Astrocyte of the cerebellum (primary cell): ENCODE measurements at regions not wholly inside any gene's neighbourhood (a gene's known extent, or its start where the extent isn't known, plus 50 kb on each side); places are given as distances from the start of the nearest gene placed in this dataset.

Experiments
- DNase-seq: peaks from one replicate; pipeline ENCODE4 v3.0.0-alpha.2; 2011; ENCODE audit warnings: low read depth
- H3K4me3 ChIP-seq: 2 replicates; pipeline ENCODE4 v1.5.1; 2011; ENCODE audit warnings: mild to moderate bottlenecking, low read depth, low read length, moderate library complexity
- in situ Hi-C: cut with HindIII; loops from 2 replicates; pipeline ENCODE4 v1.10.0; 2017; ENCODE audit warnings: low sequenced_read_pairs
- TF ChIP-seq, protein P1 (sequence below): IDR thresholded peaks from 2 replicates; pipeline ENCODE4 v1.5.1; 2012; ENCODE audit warnings: low read length, low read depth, moderate library complexity, mild to moderate bottlenecking; ENCODE audit errors: missing control alignments

DNA sequence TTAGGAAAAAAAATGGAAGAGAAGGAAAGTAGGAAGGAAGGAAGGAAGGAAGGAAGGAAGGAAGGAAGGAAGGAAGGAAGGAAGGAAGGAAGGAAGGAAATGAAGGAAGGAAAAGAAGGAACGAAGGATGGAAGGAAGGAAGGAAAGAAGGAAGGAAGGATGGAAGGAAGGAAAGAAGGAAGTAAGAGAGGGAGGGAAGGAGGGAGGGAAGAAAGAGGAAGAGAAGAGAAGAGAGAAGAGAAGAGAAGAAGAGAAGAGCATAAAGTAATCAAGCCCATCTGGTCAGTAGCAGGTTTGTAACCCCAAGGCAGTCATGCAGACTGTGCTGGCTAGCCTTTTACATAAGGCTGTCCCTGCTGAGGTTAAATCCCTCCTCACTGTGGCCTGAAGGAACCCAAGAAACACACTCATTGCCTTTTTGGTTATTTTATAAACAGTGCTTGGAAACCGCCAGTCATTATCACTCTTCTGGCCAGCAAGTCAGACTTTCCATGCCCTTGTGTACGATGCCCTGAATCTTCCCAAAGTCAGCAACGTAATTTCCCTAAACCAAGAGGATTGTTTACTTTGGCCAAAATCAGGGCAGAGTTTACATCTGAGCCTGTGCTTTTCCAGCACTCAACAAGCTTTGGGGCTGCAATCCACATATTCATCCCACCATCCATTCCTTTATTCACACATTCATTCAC, 409.6 kb upstream of the MAF start:
- TF ChIP-seq, protein P1, sequence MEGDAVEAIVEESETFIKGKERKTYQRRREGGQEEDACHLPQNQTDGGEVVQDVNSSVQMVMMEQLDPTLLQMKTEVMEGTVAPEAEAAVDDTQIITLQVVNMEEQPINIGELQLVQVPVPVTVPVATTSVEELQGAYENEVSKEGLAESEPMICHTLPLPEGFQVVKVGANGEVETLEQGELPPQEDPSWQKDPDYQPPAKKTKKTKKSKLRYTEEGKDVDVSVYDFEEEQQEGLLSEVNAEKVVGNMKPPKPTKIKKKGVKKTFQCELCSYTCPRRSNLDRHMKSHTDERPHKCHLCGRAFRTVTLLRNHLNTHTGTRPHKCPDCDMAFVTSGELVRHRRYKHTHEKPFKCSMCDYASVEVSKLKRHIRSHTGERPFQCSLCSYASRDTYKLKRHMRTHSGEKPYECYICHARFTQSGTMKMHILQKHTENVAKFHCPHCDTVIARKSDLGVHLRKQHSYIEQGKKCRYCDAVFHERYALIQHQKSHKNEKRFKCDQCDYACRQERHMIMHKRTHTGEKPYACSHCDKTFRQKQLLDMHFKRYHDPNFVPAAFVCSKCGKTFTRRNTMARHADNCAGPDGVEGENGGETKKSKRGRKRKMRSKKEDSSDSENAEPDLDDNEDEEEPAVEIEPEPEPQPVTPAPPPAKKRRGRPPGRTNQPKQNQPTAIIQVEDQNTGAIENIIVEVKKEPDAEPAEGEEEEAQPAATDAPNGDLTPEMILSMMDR: no peak
- in situ Hi-C loops: no loop called here
- no peak for DNase-seq

DNA sequence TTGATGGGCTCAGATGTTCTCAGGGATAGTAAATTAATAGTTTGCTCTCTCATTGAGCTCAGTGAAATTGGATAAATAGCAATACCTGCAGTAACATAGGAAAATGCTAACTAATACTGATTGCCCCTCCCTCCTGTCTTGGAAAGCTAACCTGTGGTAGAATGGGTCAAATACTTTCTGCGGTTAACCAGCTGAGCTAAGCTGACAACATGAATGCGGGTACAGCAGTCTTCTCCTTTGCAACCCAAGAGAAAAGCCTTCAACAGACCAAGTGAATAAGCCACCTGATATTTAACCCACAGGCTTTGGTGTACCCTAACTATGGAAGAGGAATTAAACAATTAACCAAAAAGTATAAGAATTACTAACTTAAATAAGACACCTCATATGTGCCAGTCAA, 408.3 kb upstream of the MAF start:
- in situ Hi-C loops: no loop called here
- TF ChIP-seq, protein P1: no peak

More for the DNA sequence above, 409.6 kb upstream of the MAF start:
- H3K4me3 ChIP-seq: no peak overlapping the region

DNA sequence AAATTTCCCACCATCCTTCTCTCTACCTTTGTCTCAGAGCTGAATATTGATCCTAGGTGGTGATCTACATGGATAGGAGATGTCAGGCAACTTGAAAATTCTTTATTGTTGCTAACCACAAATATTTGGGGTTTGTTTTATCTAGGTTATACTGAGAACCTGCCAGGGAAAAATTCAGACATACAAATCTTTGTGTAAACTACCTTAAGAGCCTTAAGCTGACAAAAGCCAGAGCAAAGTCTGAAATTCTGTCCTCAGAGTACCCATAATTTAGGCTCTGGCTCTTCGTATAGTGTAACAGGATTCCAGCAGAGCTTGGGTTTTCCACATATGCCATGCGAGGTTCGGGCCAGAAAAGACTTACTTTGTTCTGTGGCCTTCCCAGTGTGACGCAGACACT, 406.7 kb upstream of the MAF start:
- no peak for DNase-seq
- TF ChIP-seq, protein P1: no peak
- no peak overlapping the region for H3K4me3 ChIP-seq
- in situ Hi-C loops: no loop called here

More for the DNA sequence above, 408.3 kb upstream of the MAF start:
- DNase-seq: no peak
- H3K4me3 ChIP-seq: no peak overlapping the region

DNA sequence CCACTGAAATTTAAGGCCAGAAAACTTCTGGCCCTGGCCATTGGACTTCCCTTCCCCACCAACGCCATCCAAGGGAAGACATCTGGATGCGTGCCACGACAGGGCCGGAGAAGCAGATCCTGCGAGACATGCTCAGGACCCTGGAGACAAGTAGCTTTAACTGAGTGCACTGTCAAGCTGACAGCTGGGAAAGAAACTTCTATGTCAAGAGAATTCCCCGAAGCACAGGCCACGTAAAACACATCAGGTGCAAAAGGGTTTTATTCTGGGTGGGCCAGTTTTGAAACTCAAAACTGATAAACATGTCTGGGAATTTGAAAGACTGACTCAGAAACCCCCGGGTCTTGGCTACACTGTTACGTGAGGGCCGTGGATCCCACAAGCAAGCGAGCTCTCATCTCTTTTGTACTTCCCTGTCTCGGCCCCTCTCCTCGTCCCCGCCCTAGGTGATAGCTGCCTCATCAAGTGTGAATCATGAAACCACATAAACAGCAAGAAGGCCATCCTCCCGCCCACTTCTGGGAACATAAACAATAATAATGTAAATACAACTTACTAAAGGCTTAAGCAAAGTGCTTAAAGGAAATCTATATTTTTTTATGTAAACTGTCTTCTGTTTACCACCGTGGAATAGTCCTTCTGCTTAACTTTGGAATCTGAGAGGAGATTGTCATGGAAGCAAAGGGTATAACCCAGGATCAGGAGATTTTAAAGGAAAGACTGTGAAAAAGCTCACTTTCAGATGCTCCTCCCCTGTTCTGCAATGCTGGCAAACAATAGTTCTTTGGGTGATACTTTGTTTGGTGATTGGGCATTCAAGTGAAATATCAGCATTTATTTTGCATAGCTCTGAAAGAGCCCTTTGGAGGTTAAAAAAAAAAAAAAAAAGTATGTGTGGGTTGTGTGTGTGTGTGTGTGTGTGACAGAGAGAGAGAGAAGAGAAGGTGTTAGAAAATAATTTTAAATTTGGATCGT, 406.0 kb upstream of the MAF start:
- TF ChIP-seq, protein P1: no peak
- no peak overlapping the region for H3K4me3 ChIP-seq
- DNase-seq: peak; percentile 8
- in situ Hi-C loops: no loop called here

DNA sequence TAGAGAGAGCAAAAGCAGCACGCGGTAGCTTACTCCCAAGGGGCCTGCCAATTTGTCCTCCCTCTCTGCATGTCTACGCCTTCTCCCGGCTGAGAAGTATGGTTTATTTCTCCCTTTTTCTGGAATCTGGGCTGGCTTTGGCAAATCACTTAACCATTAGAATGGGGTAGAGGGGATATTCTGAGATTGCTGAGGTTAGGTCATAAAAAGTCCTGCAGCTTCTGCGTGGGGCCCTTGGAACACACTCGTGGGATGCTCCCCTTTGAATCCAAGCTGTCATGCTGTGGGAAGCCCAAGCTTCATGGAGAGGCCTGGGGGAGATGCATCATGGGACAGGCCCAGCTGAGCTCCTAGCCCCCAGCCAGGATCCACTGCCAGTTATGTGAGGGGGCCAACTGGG, 403.6 kb upstream of the MAF start:
- no peak overlapping the region for H3K4me3 ChIP-seq
- in situ Hi-C loops: no loop called here
- TF ChIP-seq, protein P1: no peak
- DNase-seq: no peak

DNA sequence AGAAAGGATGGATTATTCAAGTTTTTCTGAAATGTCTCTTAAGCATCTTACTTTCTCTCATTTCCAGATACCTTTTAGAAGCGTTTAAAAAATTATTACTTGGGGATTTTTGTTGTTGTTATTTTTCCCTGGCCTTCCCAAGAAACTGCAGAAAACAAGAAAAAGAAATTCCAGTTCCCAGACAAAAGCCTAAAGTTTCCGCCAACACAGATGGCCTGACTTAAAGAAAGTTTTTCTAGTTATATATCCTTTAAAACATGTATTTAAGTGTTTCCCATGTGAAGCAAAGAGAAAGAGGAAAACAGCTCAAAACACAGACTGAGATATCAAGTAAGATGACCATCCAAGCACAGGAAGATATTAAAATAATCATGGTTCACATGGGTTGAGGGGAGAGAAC, 401.7 kb upstream of the MAF start:
- DNase-seq: no peak
- in situ Hi-C loops: no loop called here
- H3K4me3 ChIP-seq: no peak overlapping the region
- TF ChIP-seq, protein P1: no peak
